ENCODE measurements at regions not wholly inside any gene's neighbourhood (a gene's known extent, or its start where the extent isn't known, plus 50 kb on each side); places are given as distances from the start of the nearest gene placed in this dataset.
"Not testable (repeated sequence)": the region's sequence is repeated elsewhere in the genome, so short reads cannot be mapped to it uniquely, and the experiment has no call there.

DNA sequence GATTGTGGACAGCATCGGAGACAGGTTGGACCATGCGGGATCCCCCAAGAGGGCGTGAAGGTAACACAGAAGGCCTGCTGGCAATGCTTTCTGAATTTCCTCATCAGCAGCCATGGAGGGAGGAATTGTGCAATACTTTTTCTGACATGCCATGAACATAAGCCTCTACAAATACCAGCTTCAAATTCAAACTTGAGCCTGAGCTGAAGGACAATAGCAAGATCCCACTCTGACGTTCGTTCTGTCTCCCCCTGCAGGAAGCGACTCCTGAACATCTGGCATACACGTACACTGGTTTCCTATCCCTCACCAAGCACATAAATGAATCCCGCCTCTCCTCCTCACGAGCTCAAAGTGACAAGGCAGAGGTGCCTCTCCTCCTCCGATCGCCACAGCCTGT is 312.2 kb downstream of the BRD1 start:
- Mint-ChIP-seq H3K4me3 (no peak overlapping the region), H3K36me3 (ENCODE audit: insufficient read depth in 2 of 2) (peaks cover 4 to 12% of the 10 kb centered on the region in 2 donors), H3K9me3 (peaks cover 2 to 6% of the 10 kb centered on the region in 2 donors), H3K27me3 (ENCODE audit: low read depth) (no peaks in the 10 kb centered on the region), H3K27ac (no peak overlapping the region), H3K4me1 (ENCODE audit: low read depth) (peaks cover 10% of the 10 kb centered on the region)
- ATAC-seq (replicated peaks in 1 of 2) = no peak
- no peak for DNase-seq

DNA sequence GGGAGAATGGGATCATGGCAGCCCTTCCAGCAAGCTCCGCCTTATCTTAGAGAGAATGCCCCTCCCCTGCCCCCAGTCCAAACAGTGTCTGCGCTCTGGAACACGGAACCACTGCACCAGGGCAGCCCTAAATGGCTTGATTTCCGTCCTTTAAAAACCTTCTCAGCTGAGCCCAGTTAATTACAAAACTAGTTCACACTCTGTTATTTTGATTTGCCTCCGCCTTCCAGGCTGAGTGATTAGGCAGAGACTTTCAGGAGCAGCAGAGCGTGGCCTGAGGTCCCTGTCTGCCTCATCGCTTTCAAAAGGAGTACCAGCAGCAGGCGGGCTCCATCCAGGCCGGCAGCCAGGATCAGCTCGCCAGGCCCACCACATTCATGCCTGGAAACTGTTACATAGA is 313.0 kb downstream of the BRD1 start:
- no peak overlapping the region for H3K4me3 Mint-ChIP-seq
- H3K36me3 Mint-ChIP-seq (ENCODE audit: insufficient read depth in 2 of 2) = peaks cover 4 to 12% of the 10 kb centered on the region in 2 donors
- H3K9me3 Mint-ChIP-seq = peaks cover 2 to 7% of the 10 kb centered on the region in 2 donors
- H3K4me1 Mint-ChIP-seq (ENCODE audit: low read depth) = peaks cover 10% of the 10 kb centered on the region
- ATAC-seq (replicated peaks in 1 of 2) (no peak), DNase-seq (no peak)
- no peak overlapping the region for H3K27ac Mint-ChIP-seq
- no peaks in the 10 kb centered on the region for H3K27me3 Mint-ChIP-seq (ENCODE audit: low read depth)

GRCh38 chr22:49514211-49514610 is 313.5 kb downstream of the BRD1 start:
- Mint-ChIP-seq H3K4me1 (ENCODE audit: low read depth) (peaks cover 10% of the 10 kb centered on the region), H3K4me3 (no peak overlapping the region), H3K9me3 (peaks cover 3 to 7% of the 10 kb centered on the region in 2 donors), H3K36me3 (ENCODE audit: insufficient read depth in 2 of 2) (peaks cover 5 to 12% of the 10 kb centered on the region in 2 donors), H3K27ac (no peak overlapping the region), H3K27me3 (ENCODE audit: low read depth) (no peaks in the 10 kb centered on the region)
- DNase-seq (no peak), ATAC-seq (replicated peaks in 1 of 2) (no peak)

- ATAC-seq (replicated peaks in 1 of 2) (no peak), DNase-seq (no peak)
- H3K9me3 Mint-ChIP-seq = peaks cover 3 to 7% of the 10 kb centered on the region in 2 donors
- H3K4me3 Mint-ChIP-seq = no peak overlapping the region
- peaks cover 10% of the 10 kb centered on the region for H3K4me1 Mint-ChIP-seq (ENCODE audit: low read depth)
- H3K36me3 Mint-ChIP-seq (ENCODE audit: insufficient read depth in 2 of 2) = peaks cover 5 to 12% of the 10 kb centered on the region in 2 donors
- no peak overlapping the region for H3K27ac Mint-ChIP-seq
- no peaks in the 10 kb centered on the region for H3K27me3 Mint-ChIP-seq (ENCODE audit: low read depth)
Measured at GRCh38 chr22:49513358-49513851, 314.3 kb downstream of the BRD1 start.

DNA sequence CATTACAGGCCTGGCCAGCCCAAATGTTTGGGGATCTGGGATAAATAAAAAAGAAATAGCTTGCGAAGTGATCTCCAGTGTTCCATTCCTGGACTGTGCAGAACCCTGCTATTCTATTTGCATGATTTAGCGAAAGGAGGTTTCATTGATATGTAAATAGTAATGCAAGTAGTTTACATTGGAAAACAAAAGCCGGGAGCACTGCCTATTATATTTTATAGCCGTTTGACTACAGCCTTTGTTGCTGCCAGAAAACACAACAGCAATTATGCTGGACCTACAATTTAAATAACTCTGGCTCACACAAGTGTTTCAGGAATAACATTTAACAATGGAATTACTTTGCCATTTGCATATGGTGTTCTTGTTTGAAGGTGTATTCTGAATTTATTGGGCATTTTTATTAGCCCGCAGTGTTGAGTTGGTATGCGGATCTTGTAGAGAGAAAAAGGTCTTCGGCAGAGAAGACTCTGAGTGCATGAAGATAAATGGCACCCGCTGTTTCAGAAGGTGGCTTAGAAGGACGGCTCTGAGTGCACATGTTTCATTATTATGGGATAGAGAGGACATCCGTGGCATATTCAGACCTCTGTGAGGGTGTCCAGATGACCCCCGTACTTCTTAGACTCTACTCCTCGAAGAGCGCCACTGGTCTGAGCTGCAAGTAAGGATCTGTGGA is 315.0 kb downstream of the BRD1 start:
- DNase-seq (no peak), ATAC-seq (replicated peaks in 1 of 2) (no peak)
- Mint-ChIP-seq H3K36me3 (ENCODE audit: insufficient read depth in 2 of 2) (peaks cover 5 to 14% of the 10 kb centered on the region in 2 donors), H3K9me3 (peaks cover 3 to 7% of the 10 kb centered on the region in 2 donors), H3K4me1 (ENCODE audit: low read depth) (peaks cover 10% of the 10 kb centered on the region), H3K27ac (no peak overlapping the region), H3K4me3 (no peak overlapping the region), H3K27me3 (ENCODE audit: low read depth) (no peaks in the 10 kb centered on the region)

GRCh38 chr22:49511393-49512189 is 316.1 kb downstream of the BRD1 start:
- Mint-ChIP-seq H3K27ac (peak overlapping the region; percentile 91), H3K36me3 (ENCODE audit: insufficient read depth in 2 of 2) (peaks cover 5 to 14% of the 10 kb centered on the region in 2 donors)
- H3K4me3 Mint-ChIP-seq; H3K4me1 Mint-ChIP-seq (ENCODE audit: low read depth); ATAC-seq (replicated peaks in 1 of 2); H3K27me3 Mint-ChIP-seq (ENCODE audit: low read depth); DNase-seq; H3K9me3 Mint-ChIP-seq: not testable (repeated sequence)

GRCh38 chr22:49510718-49511117 is 317.0 kb downstream of the BRD1 start:
- no peak for DNase-seq
- peaks cover 5 to 18% of the 10 kb centered on the region in 2 donors for H3K36me3 Mint-ChIP-seq (ENCODE audit: insufficient read depth in 2 of 2)
- H3K4me1 Mint-ChIP-seq (ENCODE audit: low read depth) = peaks cover 7% of the 10 kb centered on the region
- no peaks in the 10 kb centered on the region for H3K27me3 Mint-ChIP-seq (ENCODE audit: low read depth)
- no peak overlapping the region for H3K4me3 Mint-ChIP-seq
- peaks cover 3 to 7% of the 10 kb centered on the region in 2 donors for H3K9me3 Mint-ChIP-seq
- peak overlapping the region; percentile 91 for H3K27ac Mint-ChIP-seq
- no peak for ATAC-seq (replicated peaks in 1 of 2)

GRCh38 chr22:49509016-49509415 is 318.7 kb downstream of the BRD1 start:
- H3K9me3 Mint-ChIP-seq = peaks cover 3 to 7% of the 10 kb centered on the region in 2 donors
- ATAC-seq (replicated peaks in 1 of 2) = no peak
- no peak overlapping the region for H3K27ac Mint-ChIP-seq

DNA sequence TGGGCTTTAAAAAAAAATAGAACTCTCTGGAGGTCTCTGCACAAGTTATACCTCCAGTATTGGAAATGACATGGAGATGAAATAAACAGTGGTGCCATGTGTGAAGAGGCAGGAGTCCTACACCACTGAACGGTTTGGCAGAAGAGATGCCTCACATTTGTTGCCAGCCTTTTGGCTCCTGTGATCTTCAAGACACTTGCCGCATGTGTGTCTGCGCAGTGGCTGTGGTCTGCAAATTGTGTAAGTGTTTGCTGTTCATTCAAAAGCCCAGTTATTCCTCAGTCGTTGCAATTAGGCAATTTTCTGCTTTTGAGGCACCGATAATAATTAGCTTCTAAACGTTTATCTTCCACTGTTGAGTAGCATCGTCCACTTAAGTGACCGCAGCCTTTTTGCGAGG is 319.1 kb downstream of the BRD1 start:
- H3K27me3 Mint-ChIP-seq (ENCODE audit: low read depth) = no peaks in the 10 kb centered on the region
- peaks cover 1% of the 10 kb centered on the region for H3K4me1 Mint-ChIP-seq (ENCODE audit: low read depth)
- H3K36me3 Mint-ChIP-seq (ENCODE audit: insufficient read depth in 2 of 2) = peaks cover 5 to 18% of the 10 kb centered on the region in 2 donors
- no peak overlapping the region for H3K4me3 Mint-ChIP-seq
- no peak overlapping the region for H3K27ac Mint-ChIP-seq
- no peak for DNase-seq
- H3K9me3 Mint-ChIP-seq = peaks cover 3 to 6% of the 10 kb centered on the region in 2 donors
- ATAC-seq (replicated peaks in 1 of 2) = no peak

More at GRCh38 chr22:49509016-49509415, 318.7 kb downstream of the BRD1 start:
- Mint-ChIP-seq H3K4me3 (no peak overlapping the region), H3K36me3 (ENCODE audit: insufficient read depth in 2 of 2) (peaks cover 5 to 18% of the 10 kb centered on the region in 2 donors), H3K4me1 (ENCODE audit: low read depth) (peaks cover 6% of the 10 kb centered on the region), H3K27me3 (ENCODE audit: low read depth) (no peaks in the 10 kb centered on the region)
- no peak for DNase-seq

DNA sequence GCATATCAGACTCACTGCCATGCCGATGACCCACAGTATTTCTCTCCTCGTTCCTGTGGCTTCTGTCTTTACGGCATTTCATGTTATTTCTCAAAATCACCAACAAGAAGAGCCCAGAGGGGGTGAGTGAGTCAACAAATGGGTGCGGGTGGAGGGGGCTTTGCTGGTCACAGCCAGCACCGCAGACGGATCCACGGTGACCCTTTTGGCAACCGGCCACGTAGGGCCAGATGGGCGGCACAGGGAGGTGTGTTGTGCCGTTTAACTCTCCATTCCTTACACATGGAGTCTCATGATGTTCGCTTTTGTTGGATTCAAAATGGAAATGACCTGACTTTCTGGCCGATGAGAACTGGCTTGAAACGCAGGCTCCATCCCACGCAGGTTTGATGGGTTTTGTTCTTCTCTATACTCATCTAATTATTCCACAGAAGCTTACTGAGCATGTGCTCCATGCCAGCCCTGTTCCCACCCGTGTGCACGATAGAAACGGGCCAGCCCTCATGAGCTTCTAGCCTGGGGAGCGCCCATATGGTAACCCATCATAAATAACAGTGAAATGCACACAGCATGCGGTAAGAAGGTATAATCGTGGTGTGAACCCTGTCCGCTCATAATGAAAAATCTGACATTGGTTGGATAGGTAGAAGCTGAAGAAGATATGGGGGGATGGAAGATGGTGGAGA is 319.9 kb downstream of the BRD1 start:
- no peak overlapping the region for H3K4me3 Mint-ChIP-seq
- H3K27ac Mint-ChIP-seq = no peak overlapping the region
- no peaks in the 10 kb centered on the region for H3K4me1 Mint-ChIP-seq (ENCODE audit: low read depth)
- peaks cover 3 to 5% of the 10 kb centered on the region in 2 donors for H3K9me3 Mint-ChIP-seq
- no peaks in the 10 kb centered on the region for H3K27me3 Mint-ChIP-seq (ENCODE audit: low read depth)
- ATAC-seq (replicated peaks in 1 of 2) (no peak), DNase-seq (no peak)
- H3K36me3 Mint-ChIP-seq (ENCODE audit: insufficient read depth in 2 of 2) = peaks cover 5 to 18% of the 10 kb centered on the region in 2 donors

DNA sequence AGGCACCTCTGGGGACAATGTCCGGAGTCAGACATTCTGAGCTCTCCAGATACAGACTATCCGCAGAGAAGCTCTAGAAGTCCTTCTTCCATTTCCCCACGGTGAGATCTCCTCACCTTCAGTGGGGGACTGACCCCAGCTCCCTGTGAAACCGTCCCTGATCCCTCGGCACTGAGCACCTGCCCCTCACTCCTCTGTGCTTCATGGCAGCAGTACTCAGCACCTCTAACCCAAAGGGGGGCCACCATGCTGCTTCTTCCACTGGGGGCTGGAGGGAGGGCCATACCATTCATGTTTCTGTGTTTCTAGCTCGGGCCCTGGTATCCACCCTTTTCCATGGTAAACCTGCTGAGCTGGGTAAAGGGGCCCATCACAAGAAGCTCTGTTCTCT is 321.7 kb downstream of the BRD1 start:
- Mint-ChIP-seq H3K36me3 (ENCODE audit: insufficient read depth in 2 of 2) (peaks cover 3 to 10% of the 10 kb centered on the region in 2 donors), H3K27ac (no peak overlapping the region), H3K4me1 (ENCODE audit: low read depth) (no peaks in the 10 kb centered on the region), H3K27me3 (ENCODE audit: low read depth) (no peaks in the 10 kb centered on the region), H3K4me3 (no peak overlapping the region), H3K9me3 (peaks cover 1 to 3% of the 10 kb centered on the region in 2 donors)
- ATAC-seq (replicated peaks in 1 of 2) (no peak), DNase-seq (no peak)

DNA sequence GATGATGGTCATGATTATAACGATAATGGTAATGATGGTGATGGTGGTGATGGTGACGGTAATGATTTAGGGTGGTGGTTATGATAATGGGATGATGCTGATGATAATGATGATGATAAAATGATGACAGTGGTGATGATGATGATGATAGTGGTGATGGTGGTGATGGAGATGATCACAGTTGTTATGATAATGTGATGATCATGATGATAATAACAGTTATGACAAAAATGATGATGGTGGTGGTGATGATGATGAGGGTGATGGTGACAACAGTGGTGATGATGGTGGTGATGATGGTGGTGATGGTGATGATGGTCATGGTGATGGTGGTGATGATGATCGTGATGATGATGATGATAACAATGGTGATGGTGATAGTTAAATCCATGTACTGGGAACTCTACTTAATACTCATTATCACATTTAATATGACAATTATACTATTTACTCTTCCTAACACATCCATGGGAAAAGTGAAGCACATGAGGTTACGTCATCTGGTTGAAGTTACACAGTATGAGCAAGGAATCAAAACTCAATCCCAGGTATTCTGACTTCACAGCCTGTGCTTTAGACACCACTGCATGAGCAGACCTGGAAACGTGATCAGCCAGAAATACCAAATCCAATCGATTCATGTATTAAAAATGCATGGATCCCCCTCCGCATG is 322.2 kb downstream of the BRD1 start:
- no peak for DNase-seq
- Mint-ChIP-seq H3K4me1 (ENCODE audit: low read depth) (no peaks in the 10 kb centered on the region), H3K27me3 (ENCODE audit: low read depth) (no peaks in the 10 kb centered on the region), H3K36me3 (ENCODE audit: insufficient read depth in 2 of 2) (peaks cover 1 to 6% of the 10 kb centered on the region in 2 donors), H3K9me3 (peaks cover 1% of the 10 kb centered on the region in 2 donors), H3K4me3 (no peak overlapping the region), H3K27ac (no peak overlapping the region)
- no peak for ATAC-seq (replicated peaks in 1 of 2)
